Activated CD8-positive, alpha-beta T cell treated with anti-CD3 and anti-CD28 coated beads for 36 hours (primary cell): ENCODE measurements at regions not wholly inside any gene's neighbourhood (a gene's known extent, or its start where the extent isn't known, plus 50 kb on each side); places are given as distances from the start of the nearest gene placed in this dataset.
A peak's percentile ranks its signal among the peaks of the same experiment; 100 is the strongest.

ENCODE experiments used
- ATAC-seq: fragments of 200-7000 bp; cut with Tn5 transposase; one replicate; pipeline ENCODE4 v1.10.0; 2021; ENCODE audit warnings: mild to moderate bottlenecking, moderate library complexity
- CTCF ChIA-PET: fragments of 350-600 bp; sonication (Branson Sonifier 250); formaldehyde crosslinking; loops from one replicate; lab custom pipeline; 2021; ENCODE audit warnings: antibody characterized with exemption; lab: Charles Lee
- POLR2A ChIA-PET: fragments of 350-600 bp; sonication (Branson Sonifier 250); formaldehyde crosslinking; loops from one replicate; lab custom pipeline; 2021; ENCODE audit warnings: antibody characterized with exemption; lab: Charles Lee
- DNase-seq: peaks from one replicate; pipeline ENCODE4 v3.0.0-alpha.2; 2020
- H3K27ac Mint-ChIP-seq: one replicate; pipeline ENCODE4 v1.8.0; 2021; ENCODE audit warnings: mild to moderate bottlenecking, mixed read lengths
- H3K27me3 Mint-ChIP-seq: one replicate; pipeline ENCODE4 v1.8.0; 2021; ENCODE audit warnings: mixed read lengths
- H3K36me3 Mint-ChIP-seq: one replicate; pipeline ENCODE4 v1.8.0; 2021; ENCODE audit warnings: low read depth, mixed read lengths
- H3K4me1 Mint-ChIP-seq: one replicate; pipeline ENCODE4 v1.8.0; 2021; ENCODE audit warnings: low read depth, mixed read lengths
- H3K4me3 Mint-ChIP-seq: one replicate; pipeline ENCODE4 v1.8.0; 2021; ENCODE audit warnings: mild to moderate bottlenecking, moderate library complexity, mixed read lengths
- H3K9me3 Mint-ChIP-seq: one replicate; pipeline ENCODE4 v1.8.0; 2021; ENCODE audit warnings: mixed read lengths
- intact Hi-C: fragments of 100-400 bp; cut with micrococcal nuclease; formaldehyde crosslinking; loops from one replicate; pipeline ENCODE4 v1.10.0; 2022
- TF ChIP-seq, protein P1 (sequence below): fragments of 200-600 bp; IDR thresholded peaks from one replicate; pipeline ENCODE4 v1.8.0; 2022; ENCODE audit warnings: antibody characterized with exemption, mild to moderate bottlenecking

DNA sequence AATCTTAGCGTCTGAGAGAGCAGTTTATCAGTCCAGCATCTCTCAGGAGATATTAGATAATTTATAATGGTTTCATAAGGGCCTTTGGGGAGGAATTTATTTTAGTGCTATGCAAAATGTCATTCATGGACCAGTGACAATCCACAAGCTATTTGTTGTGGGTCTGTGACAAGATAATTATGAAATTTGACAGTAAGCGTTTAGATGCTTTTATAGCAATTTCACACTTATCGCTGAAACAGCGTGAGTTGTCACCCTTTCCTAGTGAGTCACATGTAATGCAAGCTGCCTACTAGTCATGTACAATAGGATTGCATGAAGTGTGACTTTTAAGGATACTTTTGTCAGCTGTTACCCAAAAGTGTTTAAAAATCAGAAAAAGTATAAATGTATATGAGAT, 315.6 kb upstream of the THBS1 start:
- peaks cover 9% of the 10 kb centered on the region for H3K27me3 Mint-ChIP-seq
- CTCF ChIA-PET: interaction anchor here (1.1 kb wide), 1 partner anchor 9 kb away, joined by 3 read pairs; no protein-coding TSS in a partner anchor
- peaks cover 12% of the 10 kb centered on the region for H3K4me1 Mint-ChIP-seq
- no peak overlapping the region for H3K27ac Mint-ChIP-seq
- H3K36me3 Mint-ChIP-seq: no peaks in the 10 kb centered on the region
- POLR2A ChIA-PET: interaction anchor here (0.7 kb wide), 1 partner anchor 148 kb away, joined by 3 read pairs; no protein-coding TSS in a partner anchor
- intact Hi-C loops: no loop called here
- no peak overlapping the region for H3K4me3 Mint-ChIP-seq
- no peak for DNase-seq
- H3K9me3 Mint-ChIP-seq: no peaks in the 10 kb centered on the region
- ATAC-seq: no peak
- TF ChIP-seq, protein P1, sequence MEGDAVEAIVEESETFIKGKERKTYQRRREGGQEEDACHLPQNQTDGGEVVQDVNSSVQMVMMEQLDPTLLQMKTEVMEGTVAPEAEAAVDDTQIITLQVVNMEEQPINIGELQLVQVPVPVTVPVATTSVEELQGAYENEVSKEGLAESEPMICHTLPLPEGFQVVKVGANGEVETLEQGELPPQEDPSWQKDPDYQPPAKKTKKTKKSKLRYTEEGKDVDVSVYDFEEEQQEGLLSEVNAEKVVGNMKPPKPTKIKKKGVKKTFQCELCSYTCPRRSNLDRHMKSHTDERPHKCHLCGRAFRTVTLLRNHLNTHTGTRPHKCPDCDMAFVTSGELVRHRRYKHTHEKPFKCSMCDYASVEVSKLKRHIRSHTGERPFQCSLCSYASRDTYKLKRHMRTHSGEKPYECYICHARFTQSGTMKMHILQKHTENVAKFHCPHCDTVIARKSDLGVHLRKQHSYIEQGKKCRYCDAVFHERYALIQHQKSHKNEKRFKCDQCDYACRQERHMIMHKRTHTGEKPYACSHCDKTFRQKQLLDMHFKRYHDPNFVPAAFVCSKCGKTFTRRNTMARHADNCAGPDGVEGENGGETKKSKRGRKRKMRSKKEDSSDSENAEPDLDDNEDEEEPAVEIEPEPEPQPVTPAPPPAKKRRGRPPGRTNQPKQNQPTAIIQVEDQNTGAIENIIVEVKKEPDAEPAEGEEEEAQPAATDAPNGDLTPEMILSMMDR: no peak

DNA sequence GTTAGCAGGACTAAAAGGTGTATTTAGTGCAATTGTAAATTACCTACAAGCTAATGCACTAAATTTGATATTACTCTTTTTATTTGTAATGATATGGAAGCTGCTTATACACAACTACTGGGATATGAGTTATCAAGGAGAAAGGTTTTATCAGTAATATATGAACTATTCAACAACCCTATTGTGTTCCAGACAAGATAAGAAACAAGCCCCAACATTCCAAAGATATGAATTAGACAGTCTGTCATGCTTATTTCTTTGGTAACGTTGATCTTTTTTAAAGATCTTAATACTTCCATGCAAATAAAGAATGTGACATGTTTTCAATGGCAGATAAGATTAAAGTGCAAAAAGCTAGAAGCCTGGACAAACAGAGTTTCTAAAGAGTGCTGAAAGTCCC, 314.0 kb upstream of the THBS1 start:
- intact Hi-C loops: no loop called here
- H3K27ac Mint-ChIP-seq: no peak overlapping the region
- ATAC-seq (no peak), DNase-seq (no peak)
- TF ChIP-seq, protein P1: no peak
- H3K4me3 Mint-ChIP-seq: no peak overlapping the region
- peaks cover 5% of the 10 kb centered on the region for H3K27me3 Mint-ChIP-seq
- ChIA-PET CTCF (no interaction called here), POLR2A (no interaction called here)
- H3K9me3 Mint-ChIP-seq: no peaks in the 10 kb centered on the region
- H3K4me1 Mint-ChIP-seq: peaks cover 12% of the 10 kb centered on the region
- no peaks in the 10 kb centered on the region for H3K36me3 Mint-ChIP-seq

DNA sequence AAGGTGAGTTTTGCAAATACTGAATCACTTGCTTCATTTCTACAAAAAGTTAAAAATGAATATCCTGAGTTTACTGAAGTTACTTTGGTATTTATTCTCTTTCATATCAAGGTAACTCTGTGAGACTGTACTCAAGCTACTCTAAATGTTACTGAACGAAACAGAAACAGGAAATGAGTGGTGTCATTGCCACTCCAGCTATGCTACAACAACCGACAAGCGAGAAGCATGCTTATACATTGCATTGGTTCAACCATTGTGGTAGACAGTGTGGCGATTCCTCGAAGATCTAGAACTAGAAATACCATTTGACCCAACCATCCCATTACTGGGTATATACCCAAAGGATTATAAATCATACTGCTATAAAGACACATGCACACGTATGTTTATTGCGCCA, 313.2 kb upstream of the THBS1 start:
- CTCF ChIA-PET: no interaction called here
- Mint-ChIP-seq H3K27ac (no peak overlapping the region), H3K9me3 (no peaks in the 10 kb centered on the region), H3K27me3 (peaks cover 5% of the 10 kb centered on the region), H3K4me1 (peaks cover 5% of the 10 kb centered on the region), H3K36me3 (no peaks in the 10 kb centered on the region), H3K4me3 (no peak overlapping the region)
- intact Hi-C loops: no loop called here
- POLR2A ChIA-PET: no interaction called here
- TF ChIP-seq, protein P1: no peak
- DNase-seq (no peak), ATAC-seq (peak; percentile 65)

DNA sequence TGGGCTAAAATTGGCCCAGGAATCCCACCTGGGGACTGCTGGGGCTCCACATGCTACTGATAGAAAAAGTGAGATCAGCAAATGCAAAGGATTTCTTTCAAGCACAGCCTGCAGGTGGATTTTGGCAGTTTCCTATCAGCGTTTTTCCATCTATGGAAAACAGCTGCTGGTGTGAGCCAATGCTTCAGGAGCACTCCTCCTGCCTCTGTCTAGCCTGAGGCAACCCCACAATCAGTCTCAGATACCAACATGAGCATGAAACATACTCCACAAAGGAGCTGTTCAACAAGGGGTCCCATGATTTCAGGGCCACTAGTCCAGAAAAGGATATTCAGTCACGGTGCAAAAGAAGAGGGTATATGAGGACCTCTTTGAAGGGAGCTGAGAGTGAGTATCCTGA, 311.5 kb upstream of the THBS1 start:
- Mint-ChIP-seq H3K36me3 (no peaks in the 10 kb centered on the region), H3K9me3 (no peaks in the 10 kb centered on the region), H3K4me1 (no peaks in the 10 kb centered on the region), H3K27ac (no peak overlapping the region), H3K27me3 (peaks cover 3% of the 10 kb centered on the region), H3K4me3 (no peak overlapping the region)
- TF ChIP-seq, protein P1: no peak
- ChIA-PET CTCF (no interaction called here), POLR2A (no interaction called here)
- intact Hi-C loops: no loop called here
- no peak for ATAC-seq
- no peak for DNase-seq

DNA sequence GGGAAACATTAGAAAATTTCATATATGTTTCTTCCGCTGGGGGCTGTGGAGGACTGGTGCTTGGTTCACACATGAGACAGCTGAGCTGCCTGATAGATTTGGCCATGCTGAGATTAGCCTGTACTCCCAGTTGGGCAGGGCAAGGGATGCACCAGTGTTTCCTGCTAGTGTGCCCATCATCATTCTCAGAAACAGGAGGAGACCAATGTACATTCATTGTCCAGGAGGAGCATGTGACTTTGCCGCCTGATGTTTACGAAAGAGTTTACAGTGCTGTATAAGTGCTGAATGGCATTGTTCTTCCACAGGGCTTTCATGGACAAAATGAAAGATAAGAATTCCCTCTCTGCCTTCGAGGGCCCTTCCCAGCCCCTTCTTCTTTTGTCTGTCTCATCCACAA, 311.1 kb upstream of the THBS1 start:
- DNase-seq: no peak
- H3K27ac Mint-ChIP-seq: no peak overlapping the region
- intact Hi-C loops: no loop called here
- TF ChIP-seq, protein P1: no peak
- H3K27me3 Mint-ChIP-seq: peaks cover 3% of the 10 kb centered on the region
- no peaks in the 10 kb centered on the region for H3K9me3 Mint-ChIP-seq
- ChIA-PET CTCF (no interaction called here), POLR2A (no interaction called here)
- H3K4me1 Mint-ChIP-seq: no peaks in the 10 kb centered on the region
- ATAC-seq: no peak
- no peak overlapping the region for H3K4me3 Mint-ChIP-seq
- H3K36me3 Mint-ChIP-seq: no peaks in the 10 kb centered on the region
